CD14-positive monocyte (primary cell): ENCODE measurements at regions not wholly inside any gene's neighbourhood (a gene's known extent, or its start where the extent isn't known, plus 50 kb on each side); places are given as distances from the start of the nearest gene placed in this dataset.

Source experiments
- DNase-seq, 3 donors: peaks; one replicate each; pipeline ENCODE4 v3.0.0-alpha.2; 2011 to 2022
- H2AFZ ChIP-seq: 2 replicates; pipeline ENCODE4 v1.6.0; 2012; ENCODE audit warnings: mild to moderate bottlenecking, low read depth, low read length, inconsistent platforms; ENCODE audit not compliant: insufficient read depth, poor library complexity, severe bottlenecking
- H3K27ac ChIP-seq, 2 donors: 1 replicate in 1 of 2; 2 replicates in 1 of 2; pipeline ENCODE4 v1.5.1; 2012 to 2013; ENCODE audit warnings: low read length in 2 of 2, control low read depth in 1 of 2, inconsistent platforms in 1 of 2, low read depth in 1 of 2, mild to moderate bottlenecking in 1 of 2
- H3K27me3 ChIP-seq, 2 donors: one replicate each; pipeline versions ENCODE4 v1.6.0 to v1.6.1; 2011 to 2013; ENCODE audit warnings: low read length in 2 of 2; ENCODE audit not compliant: control insufficient read depth in 2 of 2, insufficient read depth in 2 of 2
- H3K36me3 ChIP-seq, 2 donors: replicated peaks in 1 of 2; 1 replicate in 1 of 2; 2 replicates in 1 of 2; pipeline versions ENCODE4 v1.5.1 to v1.6.1; 2012 to 2013; ENCODE audit warnings: low read length in 2 of 2, control low read depth in 1 of 2, inconsistent platforms in 1 of 2, mild to moderate bottlenecking in 1 of 2; ENCODE audit not compliant: insufficient read depth in 2 of 2, control insufficient read depth in 1 of 2
- H3K4me1 ChIP-seq, 2 donors: 1 replicate in 1 of 2; 2 replicates in 1 of 2; pipeline versions ENCODE4 v1.5.1 to v1.6.1; 2012 to 2013; ENCODE audit warnings: low read length in 2 of 2, control low read depth in 1 of 2, inconsistent platforms in 1 of 2, mild to moderate bottlenecking in 1 of 2, moderate library complexity in 1 of 2; ENCODE audit not compliant: insufficient read depth in 2 of 2, control insufficient read depth in 1 of 2
- H3K4me2 ChIP-seq: replicated peaks from 2 replicates; pipeline ENCODE3; 2012; ENCODE audit warnings: low read length, moderate library complexity, mild to moderate bottlenecking; ENCODE audit not compliant: poor library complexity, severe bottlenecking; ENCODE audit errors: extremely low read depth
- H3K4me3 ChIP-seq, 3 experiments: fragments of 200-600 bp in 1 of 3; sonication (generic) in 1 of 3; replicated peaks in 1 of 3; 1 replicate in 2 of 3; 2 replicates in 1 of 3; pipeline ENCODE4 v1.5.1; 2011 to 2013; ENCODE audit warnings: low read length in 3 of 3, mild to moderate bottlenecking in 3 of 3, control low read depth in 2 of 3, low read depth in 2 of 3, inconsistent platforms in 1 of 3, moderate library complexity in 1 of 3
- H3K79me2 ChIP-seq: 2 replicates; pipeline ENCODE4 v1.6.0; 2012; ENCODE audit warnings: mild to moderate bottlenecking, control low read depth, inconsistent platforms, low read length, moderate library complexity; ENCODE audit not compliant: insufficient read depth
- H3K9ac ChIP-seq: 2 replicates; pipeline ENCODE4 v1.6.0; 2017; ENCODE audit warnings: low read length, mild to moderate bottlenecking; ENCODE audit not compliant: insufficient read depth, poor library complexity, severe bottlenecking
- H3K9me3 ChIP-seq, 2 donors: replicated peaks in 1 of 2; 1 replicate in 1 of 2; 2 replicates in 1 of 2; pipeline versions ENCODE4 v1.5.1 to v1.6.1; 2012 to 2013; ENCODE audit warnings: low read length in 2 of 2, control low read depth in 1 of 2; ENCODE audit not compliant: control insufficient read depth in 1 of 2, insufficient read depth in 1 of 2
- H4K20me1 ChIP-seq: 2 replicates; pipeline ENCODE4 v1.6.0; 2012; ENCODE audit warnings: mild to moderate bottlenecking, low read length, control low read depth, moderate library complexity; ENCODE audit not compliant: insufficient read depth
- H3K27ac Mint-ChIP-seq, 7 donors: one replicate each; pipeline ENCODE4 v1.8.0; 2020; ENCODE audit warnings: mild to moderate bottlenecking in 7 of 7, mixed read lengths in 7 of 7, moderate library complexity in 6 of 7, inconsistent platforms in 2 of 7
- H3K27me3 Mint-ChIP-seq, 3 donors: one replicate each; pipeline ENCODE4 v1.8.0; 2021 to 2022; ENCODE audit warnings: low read depth in 3 of 3, mild to moderate bottlenecking in 3 of 3, mixed read lengths in 3 of 3, moderate library complexity in 3 of 3, inconsistent platforms in 1 of 3
- H3K36me3 Mint-ChIP-seq, 2 donors: one replicate each; pipeline ENCODE4 v1.8.0; 2020; ENCODE audit warnings: mixed read lengths in 2 of 2, inconsistent platforms in 1 of 2, mild to moderate bottlenecking in 1 of 2
- H3K4me1 Mint-ChIP-seq: one replicate; pipeline ENCODE4 v1.8.0; 2020; ENCODE audit warnings: mild to moderate bottlenecking, mixed read lengths
- H3K4me3 Mint-ChIP-seq, 2 donors: one replicate each; pipeline ENCODE4 v1.8.0; 2020; ENCODE audit warnings: mild to moderate bottlenecking in 2 of 2, mixed read lengths in 2 of 2, moderate library complexity in 1 of 2
- H3K9me3 Mint-ChIP-seq, 7 donors: one replicate each; pipeline ENCODE4 v1.8.0; 2020 to 2022; ENCODE audit warnings: mixed read lengths in 7 of 7, mild to moderate bottlenecking in 6 of 7, moderate library complexity in 6 of 7, inconsistent platforms in 2 of 7
- WGBS: methylation state at CpG from one replicate; pipeline ENCODE4 v1.1.5; 2013; ENCODE audit warnings: missing lambda C conversion rate; ENCODE audit not compliant: insufficient coverage; 5-methylcytosine and 5-hydroxymethylcytosine counted together
- intact Hi-C, 2 donors: fragments of 100-400 bp; cut with micrococcal nuclease; formaldehyde crosslinking; loops; one replicate each; pipeline versions ENCODE4 v1.15.0 to v1.15.1; 2023
- TF ChIP-seq, protein P1 (sequence below): fragments of 200-600 bp; IDR thresholded peaks from one replicate; pipeline ENCODE4 v1.8.0; 2022; ENCODE audit warnings: antibody characterized with exemption, mild to moderate bottlenecking

DNA sequence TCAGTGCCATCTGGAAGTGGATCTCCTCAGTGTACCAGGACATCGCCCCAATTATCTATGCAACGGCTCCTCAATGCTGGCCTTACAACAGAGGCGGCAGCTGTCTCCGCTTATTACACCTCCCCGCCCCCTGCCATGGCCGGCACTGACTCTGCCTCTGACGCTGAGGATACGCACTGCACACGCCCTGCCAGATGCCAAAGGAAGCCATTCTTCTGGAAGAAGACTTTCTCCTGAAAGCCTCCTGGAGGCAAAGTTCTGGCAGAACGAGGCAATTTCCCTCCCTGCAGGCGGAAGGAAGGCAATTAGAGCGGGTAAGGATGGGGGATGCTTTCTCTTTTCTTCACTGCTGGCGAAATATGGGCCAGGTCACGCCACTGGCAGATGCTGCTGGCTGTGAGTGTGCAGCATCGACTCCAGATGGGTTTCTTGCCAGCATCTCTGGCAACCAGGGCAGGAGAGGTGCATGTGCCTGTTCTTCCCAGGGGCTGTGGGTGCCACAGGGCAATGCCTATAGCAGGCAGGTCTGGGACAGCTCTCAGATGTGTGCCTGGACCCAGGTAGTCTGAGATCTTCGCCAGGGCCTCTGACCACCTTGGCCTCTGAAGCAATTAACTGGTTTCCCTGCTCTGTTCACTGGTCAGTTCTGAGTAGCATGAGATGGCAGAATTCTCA is 62.2 kb upstream of the MRPS22 start:
- H3K27ac Mint-ChIP-seq = no peak overlapping the region
- peaks cover 1 to 8% (median 2%) of the 10 kb centered on the region in 3 donors for H3K27me3 Mint-ChIP-seq
- no peaks in the 10 kb centered on the region for H3K36me3 Mint-ChIP-seq
- Histone ChIP-seq H3K9ac (no peak overlapping the region), H3K4me3 (no peak overlapping the region), H3K4me1 (no peaks in the 10 kb centered on the region), H3K27me3 (no peaks in the 10 kb centered on the region), H2AFZ (no peak overlapping the region), H3K36me3 (no peaks in the 10 kb centered on the region), H4K20me1 (no peaks in the 10 kb centered on the region), H3K4me2 (no peak overlapping the region), H3K9me3 (no peaks in the 10 kb centered on the region), H3K79me2 (no peaks in the 10 kb centered on the region), H3K27ac (no peak overlapping the region)
- H3K4me1 Mint-ChIP-seq = no peaks in the 10 kb centered on the region
- WGBS = 92% methylated on average over 13 of the region's 16 CpGs
- peaks cover 0 to 4% (median 2%) of the 10 kb centered on the region in 7 donors for H3K9me3 Mint-ChIP-seq
- TF ChIP-seq, protein P1, sequence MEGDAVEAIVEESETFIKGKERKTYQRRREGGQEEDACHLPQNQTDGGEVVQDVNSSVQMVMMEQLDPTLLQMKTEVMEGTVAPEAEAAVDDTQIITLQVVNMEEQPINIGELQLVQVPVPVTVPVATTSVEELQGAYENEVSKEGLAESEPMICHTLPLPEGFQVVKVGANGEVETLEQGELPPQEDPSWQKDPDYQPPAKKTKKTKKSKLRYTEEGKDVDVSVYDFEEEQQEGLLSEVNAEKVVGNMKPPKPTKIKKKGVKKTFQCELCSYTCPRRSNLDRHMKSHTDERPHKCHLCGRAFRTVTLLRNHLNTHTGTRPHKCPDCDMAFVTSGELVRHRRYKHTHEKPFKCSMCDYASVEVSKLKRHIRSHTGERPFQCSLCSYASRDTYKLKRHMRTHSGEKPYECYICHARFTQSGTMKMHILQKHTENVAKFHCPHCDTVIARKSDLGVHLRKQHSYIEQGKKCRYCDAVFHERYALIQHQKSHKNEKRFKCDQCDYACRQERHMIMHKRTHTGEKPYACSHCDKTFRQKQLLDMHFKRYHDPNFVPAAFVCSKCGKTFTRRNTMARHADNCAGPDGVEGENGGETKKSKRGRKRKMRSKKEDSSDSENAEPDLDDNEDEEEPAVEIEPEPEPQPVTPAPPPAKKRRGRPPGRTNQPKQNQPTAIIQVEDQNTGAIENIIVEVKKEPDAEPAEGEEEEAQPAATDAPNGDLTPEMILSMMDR = no peak
- H3K4me3 Mint-ChIP-seq = no peak overlapping the region
- intact Hi-C loops = no loop called here
- DNase-seq = no peak

DNA sequence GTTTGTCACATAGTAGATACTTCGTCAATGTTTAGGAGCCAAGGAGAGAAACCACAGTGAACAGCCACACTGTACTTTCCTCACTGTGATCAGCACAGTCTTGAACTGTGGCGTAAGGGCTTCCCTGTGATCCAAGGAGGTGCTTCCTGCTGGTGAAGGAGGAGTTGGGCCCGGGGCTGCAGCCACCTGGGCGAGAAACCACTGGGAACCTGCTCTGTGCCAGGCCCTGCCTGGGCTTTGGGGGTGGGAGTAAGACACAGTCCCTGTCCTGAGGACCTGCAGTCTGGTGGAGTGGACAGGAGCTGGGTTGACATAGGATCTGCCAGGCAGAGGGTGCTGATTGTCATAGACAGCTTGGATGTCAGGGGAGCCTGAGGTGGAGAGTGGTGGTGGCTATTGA is 60.5 kb upstream of the MRPS22 start:
- 100% methylated on average over 4 of the region's 4 CpGs for WGBS
- H3K4me3 Mint-ChIP-seq = no peak overlapping the region

More for the DNA sequence above, 60.5 kb upstream of the MRPS22 start:
- Histone ChIP-seq H4K20me1 (no peaks in the 10 kb centered on the region), H3K4me1 (no peaks in the 10 kb centered on the region), H3K36me3 (no peaks in the 10 kb centered on the region), H3K4me3 (no peak overlapping the region), H3K9me3 (no peaks in the 10 kb centered on the region), H3K79me2 (no peaks in the 10 kb centered on the region), H3K9ac (no peak overlapping the region), H3K27ac (no peak overlapping the region), H2AFZ (no peak overlapping the region), H3K27me3 (no peaks in the 10 kb centered on the region), H3K4me2 (no peak overlapping the region)
- H3K36me3 Mint-ChIP-seq = no peaks in the 10 kb centered on the region
- peaks cover 1 to 6% (median 2%) of the 10 kb centered on the region in 3 donors for H3K27me3 Mint-ChIP-seq
- intact Hi-C loops = no loop called here
- H3K4me1 Mint-ChIP-seq = no peaks in the 10 kb centered on the region
- TF ChIP-seq, protein P1 = no peak
- no peak for DNase-seq
- peaks cover 0 to 4% (median 0%) of the 10 kb centered on the region in 7 donors for H3K9me3 Mint-ChIP-seq
- no peak overlapping the region for H3K27ac Mint-ChIP-seq
